Ovary (tissue), 3 donors: ENCODE measurements at regions not wholly inside any gene's neighbourhood (a gene's known extent, or its start where the extent isn't known, plus 50 kb on each side); places are given as distances from the start of the nearest gene placed in this dataset.

Experiments
- CTCF ChIP-seq, 3 donors: fragments of 450-650 bp in 2 of 3; fragments of 200-600 bp in 1 of 3; IDR thresholded peaks; one replicate each; pipeline versions ENCODE4 v1.5.1 to v1.8.0; 2016 to 2022; ENCODE audit warnings: antibody characterized with exemption in 3 of 3, mild to moderate bottlenecking in 1 of 3
- EP300 ChIP-seq: sonication (generic); formaldehyde crosslinking; IDR thresholded peaks from one replicate; pipeline ENCODE4 v1.6.1; 2017; ENCODE audit warnings: antibody characterized with exemption
- POLR2A ChIP-seq: fragments of 450-650 bp; IDR thresholded peaks from one replicate; pipeline ENCODE4 v1.6.1; 2017; ENCODE audit warnings: antibody characterized with exemption, mild to moderate bottlenecking, moderate library complexity
- donor health status: DM: no; HTN: no; CAD: no.

- no peak for TF ChIP-seq CTCF (IDR thresholded peaks at IDR 0.05)
- no peak for TF ChIP-seq POLR2A
- no peak for TF ChIP-seq EP300
Observed at GRCh38 chr11:19374151-19374569, 133.4 kb upstream of the E2F8 start.
